GM12878 (cell line): ENCODE measurements at regions not wholly inside any gene's neighbourhood (a gene's known extent, or its start where the extent isn't known, plus 50 kb on each side); places are given as distances from the start of the nearest gene placed in this dataset.

Experiments used
- ATAC-seq: fragments of 200-7000 bp; cut with Tn5 transposase; 3 replicates; pipeline ENCODE4 v1.9.1; 2020; ENCODE audit warnings: mild to moderate bottlenecking, moderate library complexity
- BruUV-seq: library from RNA; stranded (reverse); fragments of 400-500 nt; replicated peaks from 2 replicates; lab custom pipeline; 2021; lab: Mats Ljungman, UMichigan
- CTCF ChIA-PET: fragments of 300-600 bp; sonication (Branson Sonifier 250); formaldehyde crosslinking; extraction: SDS; loops from one replicate; lab custom pipeline; 2021; ENCODE audit warnings: inconsistent platforms; lab: Yijun Ruan, JAX
- POLR2A ChIA-PET: fragments of 350-600 bp; formaldehyde crosslinking; extraction: SDS; loops from one replicate; lab custom pipeline; 2021; ENCODE audit warnings: inconsistent platforms; lab: Charles Lee
- RAD21 ChIA-PET: fragments of 300-600 bp; sonication (Branson Sonifier 250); formaldehyde crosslinking; loops from one replicate; lab custom pipeline; 2023; ENCODE audit warnings: antibody characterized with exemption; ENCODE audit not compliant: unreplicated experiment; lab: Charles Lee
- SMC1A ChIA-PET: fragments of 300-600 bp; sonication (Branson Sonifier 250); formaldehyde crosslinking; loops from one replicate; lab custom pipeline; 2023; ENCODE audit not compliant: unreplicated experiment, uncharacterized antibody; lab: Charles Lee
- DNase-seq: peaks from one replicate; pipeline ENCODE4 v3.0.0-alpha.2; 2011; ENCODE audit warnings: low read depth, low spot score
- FAIRE-seq: peaks from 3 replicates; lab custom pipeline; 2011; peaks lifted over from hg19 to GRCh38; lab: Jason Lieb, UNC
- H2AFZ ChIP-seq: 2 replicates; pipeline ENCODE4 v1.6.0; 2011; ENCODE audit warnings: low read depth, low read length, control low read depth; ENCODE audit not compliant: control insufficient read depth
- H3K27ac ChIP-seq: 2 replicates; pipeline ENCODE4 v1.5.1; 2011; ENCODE audit warnings: control low read depth; ENCODE audit not compliant: control insufficient read depth, insufficient read depth
- H3K27me3 ChIP-seq, 2 experiments: replicated peaks in 1 of 2; 2 replicates each; pipeline versions ENCODE4 v1.6.0 to v1.6.1; 2011; ENCODE audit warnings: low read length in 1 of 2; ENCODE audit not compliant: control insufficient read depth in 2 of 2, insufficient read depth in 2 of 2
- H3K36me3 ChIP-seq, 2 experiments: 2 replicates each; pipeline ENCODE4 v1.5.1; 2011; ENCODE audit warnings: low read length in 1 of 2; ENCODE audit not compliant: control insufficient read depth in 2 of 2, insufficient read depth in 2 of 2
- H3K4me1 ChIP-seq: 2 replicates; pipeline ENCODE4 v1.6.1; 2011; ENCODE audit warnings: mild to moderate bottlenecking, low read length, moderate library complexity, mixed read lengths; ENCODE audit not compliant: control insufficient read depth, insufficient read depth
- H3K4me2 ChIP-seq: 2 replicates; pipeline ENCODE4 v1.6.0; 2011; ENCODE audit warnings: control low read depth; ENCODE audit not compliant: control insufficient read depth, insufficient read depth
- H3K4me3 ChIP-seq: fragments of 200-600 bp; sonication (generic); 2 replicates; pipeline ENCODE4 v1.5.1; 2016
- H3K79me2 ChIP-seq: 2 replicates; pipeline ENCODE4 v1.6.0; 2011; ENCODE audit warnings: low read length; ENCODE audit not compliant: control insufficient read depth, insufficient read depth
- H3K9ac ChIP-seq: 2 replicates; pipeline ENCODE4 v1.8.0; 2011; ENCODE audit warnings: low read length, control low read depth, mixed read lengths; ENCODE audit not compliant: control insufficient read depth, insufficient read depth
- H3K9me3 ChIP-seq: replicated peaks from 3 replicates; pipeline ENCODE4 v1.5.1; 2011; ENCODE audit warnings: mild to moderate bottlenecking, low read length; ENCODE audit not compliant: control insufficient read depth, insufficient read depth
- H4K20me1 ChIP-seq: 2 replicates; pipeline ENCODE4 v1.6.0; 2011; ENCODE audit not compliant: control insufficient read depth, insufficient read depth
- ASH2L ChIP-seq: fragments of 300-600, 200-600 bp; sonication (generic); IDR thresholded peaks from 2 replicates; pipeline ENCODE4 v1.6.1; 2017; ENCODE audit warnings: low read depth, mild to moderate bottlenecking, borderline replicate concordance
- ATF2 ChIP-seq: IDR thresholded peaks from 2 replicates; pipeline ENCODE4 v1.6.1; 2012; ENCODE audit warnings: low read length, inconsistent platforms
- CUX1 ChIP-seq: IDR thresholded peaks from 2 replicates; pipeline ENCODE4 v1.6.1; 2012; ENCODE audit warnings: improper control_type of control experiment, low read depth, low read length; ENCODE audit not compliant: insufficient replicate concordance
- EZH2 ChIP-seq: IDR thresholded peaks from 2 replicates; pipeline ENCODE4 v1.6.1; 2012; ENCODE audit warnings: low read depth, mild to moderate bottlenecking, control low read depth, inconsistent platforms, low read length, borderline replicate concordance; ENCODE audit not compliant: control insufficient read depth
- IKZF2 ChIP-seq, 2 experiments: fragments of 450-650 bp; IDR thresholded peaks; 2 replicates each; pipeline ENCODE4 v1.6.1; 2017; ENCODE audit warnings: mild to moderate bottlenecking in 2 of 2, moderate library complexity in 2 of 2
- MTA3 ChIP-seq: IDR thresholded peaks from 2 replicates; pipeline ENCODE4 v1.6.1; 2012; ENCODE audit warnings: low read length, inconsistent platforms, borderline replicate concordance
- NR2C2 ChIP-seq: IDR thresholded peaks from 2 replicates; pipeline ENCODE4 v1.6.1; 2011; ENCODE audit warnings: borderline replicate concordance, low read depth; ENCODE audit not compliant: control insufficient read depth, insufficient read length
- POLR2AphosphoS5 ChIP-seq: IDR thresholded peaks from 2 replicates; pipeline ENCODE4 v1.6.1; 2011; ENCODE audit warnings: mild to moderate bottlenecking, low read length, inconsistent platforms
- RAD21 ChIP-seq: IDR thresholded peaks from 2 replicates; pipeline ENCODE4 v1.6.1; 2011; ENCODE audit warnings: mild to moderate bottlenecking, low read depth, low read length, moderate library complexity; ENCODE audit not compliant: insufficient read depth
- SP1 ChIP-seq: IDR thresholded peaks from one replicate; pipeline ENCODE4 v1.6.1; 2011; ENCODE audit warnings: low read depth, low read length
- SRF ChIP-seq, 2 experiments: IDR thresholded peaks; 2 replicates each; pipeline ENCODE4 v1.6.1; 2011; ENCODE audit warnings: low read depth in 2 of 2, low read length in 2 of 2, mild to moderate bottlenecking in 1 of 2, moderate library complexity in 1 of 2
- SUZ12 ChIP-seq: fragments of 200-600 bp; sonication (generic); IDR thresholded peaks from one replicate; pipeline ENCODE4 v1.6.1; 2018; ENCODE audit warnings: antibody characterized with exemption, mild to moderate bottlenecking; ENCODE audit not compliant: unreplicated experiment
- TCF7 ChIP-seq: IDR thresholded peaks from 2 replicates; pipeline ENCODE4 v1.6.1; 2014; ENCODE audit warnings: antibody characterized with exemption, borderline replicate concordance
- WGBS: methylation state at CpG from one replicate; pipeline ENCODE4 v1.1.6; 2016; ENCODE audit warnings: low lambda C conversion rate; ENCODE audit not compliant: insufficient replicate concordance, insufficient coverage; ENCODE audit errors: missing lambda C conversion rate; 5-methylcytosine and 5-hydroxymethylcytosine counted together
- in situ Hi-C: fragments of 300-500 bp; cut with MboI; formaldehyde crosslinking; loops from 9 replicates; pipeline ENCODE4 v1.14.3; 2018; ENCODE audit warnings: mixed read lengths
- intact Hi-C: fragments of 100-400 bp; cut with micrococcal nuclease; formaldehyde crosslinking; loops from one replicate; pipeline ENCODE4 v1.14.2; 2022; ENCODE audit not compliant: unreplicated experiment
- TF ChIP-seq, protein P1 (sequence below): IDR thresholded peaks from 2 replicates; pipeline ENCODE4 v1.6.1; 2012; ENCODE audit warnings: mild to moderate bottlenecking, low read depth, low read length

GRCh38 chr13:73741111-73741510, 393.1 kb downstream of the KLF12 start:
- SMC1A ChIA-PET, result interaction anchor here (1.4 to 1.7 kb wide), 2 partner anchors 10 to 30 kb away, joined by 3 to 4 read pairs; no protein-coding TSS in a partner anchor
- H2AFZ ChIP-seq, result no peak overlapping the region
- BruUV-seq, result no TSS peak
- FAIRE-seq, result no peak
- no peaks in the 10 kb centered on the region for H3K79me2 ChIP-seq
- WGBS, result 84% methylated on average over 8 of the region's 8 CpGs
- H3K27me3 ChIP-seq, result no peaks in the 10 kb centered on the region
- no peaks in the 10 kb centered on the region for H4K20me1 ChIP-seq
- TF ChIP-seq ATF2 (no peak), SUZ12 (no peak), SP1 (no peak), ASH2L (no peak), CUX1 (no peak), POLR2AphosphoS5 (no peak), MTA3 (no peak), EZH2 (no peak), SRF (IDR thresholded peaks at IDR 0.05; ENCODE audit: low read depth in 2 of 2, low read length in 2 of 2) (no peak), IKZF2 (IDR thresholded peaks at IDR 0.05) (no peak), TCF7 (no peak), NR2C2 (no peak), RAD21 (no peak)
- TF ChIP-seq, protein P1, sequence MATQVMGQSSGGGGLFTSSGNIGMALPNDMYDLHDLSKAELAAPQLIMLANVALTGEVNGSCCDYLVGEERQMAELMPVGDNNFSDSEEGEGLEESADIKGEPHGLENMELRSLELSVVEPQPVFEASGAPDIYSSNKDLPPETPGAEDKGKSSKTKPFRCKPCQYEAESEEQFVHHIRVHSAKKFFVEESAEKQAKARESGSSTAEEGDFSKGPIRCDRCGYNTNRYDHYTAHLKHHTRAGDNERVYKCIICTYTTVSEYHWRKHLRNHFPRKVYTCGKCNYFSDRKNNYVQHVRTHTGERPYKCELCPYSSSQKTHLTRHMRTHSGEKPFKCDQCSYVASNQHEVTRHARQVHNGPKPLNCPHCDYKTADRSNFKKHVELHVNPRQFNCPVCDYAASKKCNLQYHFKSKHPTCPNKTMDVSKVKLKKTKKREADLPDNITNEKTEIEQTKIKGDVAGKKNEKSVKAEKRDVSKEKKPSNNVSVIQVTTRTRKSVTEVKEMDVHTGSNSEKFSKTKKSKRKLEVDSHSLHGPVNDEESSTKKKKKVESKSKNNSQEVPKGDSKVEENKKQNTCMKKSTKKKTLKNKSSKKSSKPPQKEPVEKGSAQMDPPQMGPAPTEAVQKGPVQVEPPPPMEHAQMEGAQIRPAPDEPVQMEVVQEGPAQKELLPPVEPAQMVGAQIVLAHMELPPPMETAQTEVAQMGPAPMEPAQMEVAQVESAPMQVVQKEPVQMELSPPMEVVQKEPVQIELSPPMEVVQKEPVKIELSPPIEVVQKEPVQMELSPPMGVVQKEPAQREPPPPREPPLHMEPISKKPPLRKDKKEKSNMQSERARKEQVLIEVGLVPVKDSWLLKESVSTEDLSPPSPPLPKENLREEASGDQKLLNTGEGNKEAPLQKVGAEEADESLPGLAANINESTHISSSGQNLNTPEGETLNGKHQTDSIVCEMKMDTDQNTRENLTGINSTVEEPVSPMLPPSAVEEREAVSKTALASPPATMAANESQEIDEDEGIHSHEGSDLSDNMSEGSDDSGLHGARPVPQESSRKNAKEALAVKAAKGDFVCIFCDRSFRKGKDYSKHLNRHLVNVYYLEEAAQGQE, result no peak
- no peaks in the 10 kb centered on the region for H3K36me3 ChIP-seq
- in situ Hi-C loops (loop anchor here (10.0 kb wide), 1 partner anchor 1484 kb away; no protein-coding TSS in a partner anchor), intact Hi-C loops (no loop called here)
- no peaks in the 10 kb centered on the region for H3K9me3 ChIP-seq
- RAD21 ChIA-PET, result no interaction called here
- POLR2A ChIA-PET, result no interaction called here
- no peak overlapping the region for H3K4me2 ChIP-seq
- no peak for DNase-seq
- no peak overlapping the region for H3K4me3 ChIP-seq
- no peak overlapping the region for H3K27ac ChIP-seq
- H3K4me1 ChIP-seq, result no peaks in the 10 kb centered on the region
- H3K9ac ChIP-seq, result no peak overlapping the region
- CTCF ChIA-PET, result no interaction called here
- no peak for ATAC-seq
